Panc1 (cell line): ENCODE measurements at regions not wholly inside any gene's neighbourhood (a gene's known extent, or its start where the extent isn't known, plus 50 kb on each side); places are given as distances from the start of the nearest gene placed in this dataset.
"Not testable (repeated sequence)": the region's sequence is repeated elsewhere in the genome, so short reads cannot be mapped to it uniquely, and the experiment has no call there.

ENCODE experiments used
- ATAC-seq: fragments of 200-7000 bp; cut with Tn5 transposase; 2 replicates; pipeline ENCODE4 v1.9.1; 2020; ENCODE audit warnings: mild to moderate bottlenecking, moderate library complexity
- BruUV-seq: library from RNA; stranded (reverse); fragments of 400-500 nt; replicated peaks from 2 replicates; lab custom pipeline; 2021; lab: Mats Ljungman, UMichigan
- CTCF ChIA-PET: fragments of 300-600 bp; sonication (Branson Sonifier 250); formaldehyde crosslinking; loops from one replicate; lab custom pipeline; 2022; ENCODE audit warnings: antibody characterized with exemption; lab: Charles Lee
- POLR2A ChIA-PET: fragments of 300-600 bp; sonication (Branson Sonifier 250); formaldehyde crosslinking; loops from one replicate; lab custom pipeline; 2022; ENCODE audit warnings: antibody characterized with exemption; lab: Charles Lee
- DNase-seq: peaks from one replicate; pipeline ENCODE4 v3.0.0-alpha.2; 2010; ENCODE audit warnings: low read depth, low spot score
- H3K27ac ChIP-seq: 2 replicates; pipeline ENCODE4 v1.5.1; 2011; ENCODE audit warnings: mild to moderate bottlenecking, low read length, inconsistent platforms
- H3K27me3 ChIP-seq: fragments of 200-500 bp; sonication (Bioruptor generic); 2 replicates; pipeline ENCODE4 v1.6.0; 2014; ENCODE audit warnings: low read length, inconsistent platforms; ENCODE audit not compliant: control insufficient read depth, insufficient read depth
- H3K36me3 ChIP-seq: fragments of 200-500 bp; sonication (Bioruptor generic); 2 replicates; pipeline ENCODE4 v1.5.1; 2014; ENCODE audit warnings: inconsistent platforms, mild to moderate bottlenecking, low read length, moderate library complexity; ENCODE audit not compliant: control insufficient read depth, insufficient read depth
- H3K4me1 ChIP-seq: 2 replicates; pipeline ENCODE4 v1.5.1; 2011; ENCODE audit warnings: inconsistent platforms, mild to moderate bottlenecking, low read length, moderate library complexity; ENCODE audit not compliant: control insufficient read depth, insufficient read depth
- H3K4me3 ChIP-seq, 2 experiments: 2 replicates each; pipeline ENCODE4 v1.5.1; 2011 to 2012; ENCODE audit warnings: low read depth in 2 of 2, low read length in 2 of 2, mild to moderate bottlenecking in 2 of 2, inconsistent platforms in 1 of 2, moderate library complexity in 1 of 2
- H3K9me3 ChIP-seq: fragments of 200-500 bp; sonication (Bioruptor generic); 2 replicates; pipeline ENCODE4 v1.5.1; 2014; ENCODE audit warnings: low read depth, mild to moderate bottlenecking, inconsistent platforms, low read length, moderate library complexity; ENCODE audit not compliant: control insufficient read depth, insufficient read depth
- POLR2AphosphoS5 ChIP-seq: IDR thresholded peaks from 2 replicates; pipeline ENCODE4 v1.6.1; 2012; ENCODE audit warnings: mild to moderate bottlenecking, low read depth, low read length, moderate library complexity
- REST ChIP-seq, 2 experiments: IDR thresholded peaks; 2 replicates each; pipeline ENCODE4 v1.6.1; 2011 to 2012; ENCODE audit warnings: low read depth in 2 of 2, control low read depth in 1 of 2, low read length in 1 of 2, mild to moderate bottlenecking in 1 of 2, moderate library complexity in 1 of 2; ENCODE audit not compliant: insufficient read depth in 1 of 2
- SIN3A ChIP-seq: IDR thresholded peaks from 2 replicates; pipeline ENCODE4 v1.6.1; 2012; ENCODE audit warnings: low read depth, mild to moderate bottlenecking, low read length, moderate library complexity, borderline replicate concordance; ENCODE audit not compliant: insufficient read depth
- TCF7L2 ChIP-seq: IDR thresholded peaks from 2 replicates; pipeline ENCODE4 v1.6.1; 2011; ENCODE audit warnings: mild to moderate bottlenecking, low read depth, low read length, inconsistent platforms
- in situ Hi-C: cut with HindIII; loops from 2 replicates; pipeline ENCODE4 v1.10.0; 2016; ENCODE audit warnings: low sequenced_read_pairs, low pct_unique_long_range_greater_than_20kb
- intact Hi-C: fragments of 100-400 bp; cut with micrococcal nuclease; formaldehyde crosslinking; loops from one replicate; pipeline ENCODE4 v1.10.0; 2022; ENCODE audit not compliant: unreplicated experiment
- TF ChIP-seq, protein P1 (sequence below): fragments of 450-650 bp; IDR thresholded peaks from 2 replicates; pipeline ENCODE4 v1.5.1; 2017; ENCODE audit warnings: mild to moderate bottlenecking

- Histone ChIP-seq H3K9me3 (no peaks in the 10 kb centered on the region), H3K36me3 (no peaks in the 10 kb centered on the region), H3K4me1 (no peaks in the 10 kb centered on the region), H3K27ac (no peak overlapping the region), H3K27me3 (peaks cover 5% of the 10 kb centered on the region; the same call in 1 of the 2 replicates), H3K4me3 (no peak overlapping the region)
- ATAC-seq, result no peak
- ChIA-PET CTCF (no interaction called here), POLR2A (no interaction called here)
- intact Hi-C loops (no loop called here), in situ Hi-C loops (no loop called here)
- no TSS peak for BruUV-seq
- TF ChIP-seq REST (IDR thresholded peaks at IDR 0.05; ENCODE audit: insufficient read depth in 1 of 2, low read depth in 2 of 2, low read length in 1 of 2) (no peak), POLR2AphosphoS5 (no peak), SIN3A (no peak), TCF7L2 (no peak)
- TF ChIP-seq, protein P1, sequence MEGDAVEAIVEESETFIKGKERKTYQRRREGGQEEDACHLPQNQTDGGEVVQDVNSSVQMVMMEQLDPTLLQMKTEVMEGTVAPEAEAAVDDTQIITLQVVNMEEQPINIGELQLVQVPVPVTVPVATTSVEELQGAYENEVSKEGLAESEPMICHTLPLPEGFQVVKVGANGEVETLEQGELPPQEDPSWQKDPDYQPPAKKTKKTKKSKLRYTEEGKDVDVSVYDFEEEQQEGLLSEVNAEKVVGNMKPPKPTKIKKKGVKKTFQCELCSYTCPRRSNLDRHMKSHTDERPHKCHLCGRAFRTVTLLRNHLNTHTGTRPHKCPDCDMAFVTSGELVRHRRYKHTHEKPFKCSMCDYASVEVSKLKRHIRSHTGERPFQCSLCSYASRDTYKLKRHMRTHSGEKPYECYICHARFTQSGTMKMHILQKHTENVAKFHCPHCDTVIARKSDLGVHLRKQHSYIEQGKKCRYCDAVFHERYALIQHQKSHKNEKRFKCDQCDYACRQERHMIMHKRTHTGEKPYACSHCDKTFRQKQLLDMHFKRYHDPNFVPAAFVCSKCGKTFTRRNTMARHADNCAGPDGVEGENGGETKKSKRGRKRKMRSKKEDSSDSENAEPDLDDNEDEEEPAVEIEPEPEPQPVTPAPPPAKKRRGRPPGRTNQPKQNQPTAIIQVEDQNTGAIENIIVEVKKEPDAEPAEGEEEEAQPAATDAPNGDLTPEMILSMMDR, result no peak
- DNase-seq, result no peak
Observed at GRCh38 chr3:137330246-137330645, 372.5 kb downstream of the IL20RB start.

- H3K27me3 ChIP-seq, result peaks cover 5% of the 10 kb centered on the region; the same call in 1 of the 2 replicates
- in situ Hi-C loops, result no loop called here
- H3K27ac ChIP-seq, result no peak overlapping the region
- BruUV-seq, result no TSS peak
- intact Hi-C loops, result no loop called here
- CTCF ChIA-PET, result no interaction called here
- no peak for TF ChIP-seq TCF7L2
- H3K4me3 ChIP-seq, result no peak overlapping the region
- no peaks in the 10 kb centered on the region for H3K4me1 ChIP-seq
- POLR2A ChIA-PET, result no interaction called here
- no peaks in the 10 kb centered on the region for H3K9me3 ChIP-seq
- DNase-seq, result no peak
- ATAC-seq, result no peak
- no peaks in the 10 kb centered on the region for H3K36me3 ChIP-seq
Observed at GRCh38 chr3:137332297-137332696, 374.5 kb downstream of the IL20RB start.

GRCh38 chr3:137335478-137335877 is 377.7 kb downstream of the IL20RB start:
- H3K27ac ChIP-seq, result no peak overlapping the region
- H3K4me1 ChIP-seq, result no peaks in the 10 kb centered on the region
- H3K36me3 ChIP-seq, result no peaks in the 10 kb centered on the region
- POLR2A ChIA-PET, result no interaction called here
- in situ Hi-C loops, result no loop called here
- H3K4me3 ChIP-seq, result no peak overlapping the region
- ATAC-seq (no peak), DNase-seq (no peak)
- intact Hi-C loops, result no loop called here
- H3K27me3 ChIP-seq, result no peaks in the 10 kb centered on the region
- no TSS peak for BruUV-seq
- CTCF ChIA-PET, result no interaction called here
- 0 out of 2 replicates have a peak, but pooled peaks cover 4% of the 10 kb centered on the region for H3K9me3 ChIP-seq
- TF ChIP-seq, protein P1, result no peak
- TF ChIP-seq TCF7L2 (no peak), SIN3A (no peak), REST (IDR thresholded peaks at IDR 0.05; ENCODE audit: insufficient read depth in 1 of 2, low read depth in 2 of 2, low read length in 1 of 2) (no peak), POLR2AphosphoS5 (no peak)

- H3K4me3 ChIP-seq, DNase-seq, H3K27me3 ChIP-seq, POLR2A ChIA-PET, ATAC-seq, intact Hi-C loops, H3K4me1 ChIP-seq, BruUV-seq, H3K9me3 ChIP-seq, H3K27ac ChIP-seq, CTCF ChIA-PET, in situ Hi-C loops, H3K36me3 ChIP-seq: not testable (repeated sequence)
Observed at GRCh38 chr3:137338400-137338799, 380.6 kb downstream of the IL20RB start.
